GM18498 (cell line): ENCODE measurements at regions not wholly inside any gene's neighbourhood (a gene's known extent, or its start where the extent isn't known, plus 50 kb on each side); places are given as distances from the start of the nearest gene placed in this dataset.

Experiments
- ATAC-seq: cut with Tn5 transposase; IDR thresholded peaks from one replicate; pipeline ENCODE4 v1.9.1; 2021; ENCODE audit warnings: mild to moderate bottlenecking, moderate library complexity; ENCODE audit not compliant: unreplicated experiment

DNA sequence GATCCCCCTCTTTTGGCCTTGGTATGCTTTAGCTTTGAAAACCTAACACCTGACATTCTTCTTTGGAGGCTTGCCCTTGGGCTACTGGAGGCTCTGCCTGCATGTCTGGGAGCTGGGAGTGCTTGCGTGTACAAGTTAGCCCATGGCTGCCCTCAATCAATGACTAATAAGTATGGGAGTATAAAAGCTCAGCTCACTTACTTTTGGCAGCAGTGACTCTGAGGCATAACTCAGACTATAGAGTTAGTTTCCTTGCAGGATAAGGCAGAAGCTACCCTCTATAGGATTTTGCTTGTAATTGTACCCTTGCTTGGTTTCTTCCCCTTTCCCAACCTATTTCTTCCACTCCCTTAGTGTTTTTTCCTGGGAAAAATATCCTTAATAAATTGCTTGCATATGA is 247.9 kb downstream of the PPP1R2C start:
- no peak for ATAC-seq

GRCh38 chrX:42524379-42524778 is 253.6 kb downstream of the PPP1R2C start:
- ATAC-seq, result no peak

- ATAC-seq, result no peak
Measured at GRCh38 chrX:42519666-42520231, 258.2 kb downstream of the PPP1R2C start.

DNA sequence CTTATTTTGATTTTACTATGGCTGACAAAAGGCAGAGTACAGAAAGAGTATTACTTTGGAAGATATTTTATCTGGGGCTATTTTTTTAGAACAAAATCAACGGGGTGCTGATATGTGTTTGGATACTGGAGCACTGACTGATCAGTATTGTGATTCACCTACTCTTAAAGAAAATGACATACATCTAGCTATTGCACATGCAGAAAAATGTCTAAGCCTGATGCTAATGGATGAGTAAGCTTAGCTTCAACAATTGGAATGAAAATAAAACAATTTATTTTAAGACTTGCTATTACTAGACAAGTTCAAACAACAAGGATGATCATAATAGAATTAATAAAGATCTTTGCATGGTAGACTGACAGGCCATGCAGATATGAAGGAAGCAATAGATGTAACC is 262.0 kb downstream of the PPP1R2C start:
- ATAC-seq, result no peak

- no peak for ATAC-seq
Measured at GRCh38 chrX:42505016-42505415, 272.9 kb downstream of the PPP1R2C start.

DNA sequence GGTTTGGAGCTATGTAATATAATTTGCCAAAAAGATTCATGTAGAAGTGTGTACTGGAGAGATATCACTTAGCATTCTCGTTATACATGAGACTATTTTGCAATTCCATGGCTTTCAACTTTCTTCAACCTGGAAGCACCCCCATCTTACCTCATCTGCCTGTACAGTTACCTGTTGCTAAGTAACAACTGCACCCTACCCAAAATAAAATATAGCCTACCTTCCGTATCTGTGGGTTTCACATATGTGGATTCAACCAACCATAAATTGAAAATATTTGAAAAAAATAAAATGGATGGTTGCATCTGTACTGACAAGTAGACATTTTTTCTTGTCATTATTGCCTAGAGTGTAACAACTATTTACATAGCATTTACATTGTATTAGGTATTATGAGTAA is 278.3 kb downstream of the PPP1R2C start:
- ATAC-seq, result no peak

DNA sequence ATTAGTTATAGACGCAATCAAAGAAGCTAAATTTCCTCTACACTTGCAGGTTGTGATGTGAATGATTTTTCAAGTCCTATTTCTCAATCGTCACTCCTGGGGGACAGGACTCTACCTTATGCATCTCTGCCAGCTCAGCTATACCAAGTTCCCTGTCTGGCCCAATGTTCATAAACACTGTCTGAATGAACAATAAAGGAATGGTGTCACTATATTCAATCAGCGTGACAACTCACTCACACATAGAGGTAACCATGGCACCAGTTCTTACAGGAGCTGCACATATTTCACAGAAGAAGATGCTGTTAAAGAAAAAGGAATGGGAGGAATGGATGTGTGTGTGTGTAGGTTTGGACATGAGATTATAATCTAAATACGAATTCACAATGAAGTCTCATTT is 280.6 kb downstream of the PPP1R2C start:
- ATAC-seq, result no peak

DNA sequence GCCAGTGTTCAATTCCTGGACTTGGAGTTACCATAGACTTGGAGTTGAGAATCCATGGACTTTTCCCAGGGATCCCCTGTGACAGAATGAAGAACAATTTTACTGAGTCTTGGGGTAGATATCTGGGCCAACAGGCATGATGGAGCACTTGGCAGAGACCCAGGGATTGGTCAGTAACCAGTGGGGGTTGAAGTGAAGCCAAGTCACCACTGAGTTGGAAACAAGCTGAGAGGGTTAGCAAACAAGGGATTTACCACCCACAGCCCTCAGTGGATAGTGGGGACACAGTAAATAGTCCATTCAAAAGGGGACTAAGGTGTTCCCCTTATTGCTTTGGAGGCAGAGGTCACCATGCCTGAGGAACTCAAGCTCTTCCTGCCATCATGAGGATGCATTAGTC is 281.7 kb downstream of the PPP1R2C start:
- no peak for ATAC-seq

GRCh38 chrX:42495139-42495538 is 282.8 kb downstream of the PPP1R2C start:
- ATAC-seq, result no peak

- no peak for ATAC-seq
Measured at GRCh38 chrX:42491137-42491907, 286.6 kb downstream of the PPP1R2C start.

DNA sequence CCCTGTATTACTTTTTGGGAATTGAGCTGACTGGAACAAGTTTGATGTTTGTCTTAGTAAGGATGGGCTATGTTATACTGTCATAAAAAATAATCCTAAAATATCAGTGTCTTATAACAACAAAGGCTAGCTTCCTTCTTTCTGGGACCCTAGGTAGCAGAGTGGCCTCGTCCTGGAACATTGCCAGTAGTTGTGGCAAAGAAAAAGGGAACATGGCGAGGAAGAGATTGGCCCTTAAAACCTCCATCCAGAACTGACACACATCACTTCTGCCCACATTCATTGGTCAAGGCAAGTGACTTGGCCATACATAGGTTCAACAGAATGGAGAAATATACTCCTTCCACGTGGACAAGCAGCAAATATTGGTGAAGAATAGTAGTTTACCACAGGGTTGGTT is 287.9 kb downstream of the PPP1R2C start:
- no peak for ATAC-seq

DNA sequence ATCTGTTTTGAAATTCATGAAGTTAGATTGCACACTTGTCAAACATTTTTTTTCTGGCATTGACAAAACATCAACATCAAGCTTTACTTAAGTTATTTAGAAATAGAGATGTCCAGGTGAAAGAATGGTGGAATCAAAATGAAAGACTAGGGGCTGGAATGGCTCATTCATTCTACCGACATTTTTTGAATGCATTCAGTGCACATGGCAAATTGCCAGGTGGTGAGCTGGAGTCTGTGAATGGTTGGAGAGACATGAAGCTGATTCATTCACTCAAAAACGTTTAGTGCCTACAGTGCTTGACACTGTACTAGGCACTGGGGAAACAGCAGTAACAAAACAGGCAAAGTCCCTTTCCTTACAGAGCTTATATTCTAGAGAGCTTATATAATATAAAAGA is 292.4 kb downstream of the PPP1R2C start:
- no peak for ATAC-seq

GRCh38 chrX:42484233-42484632 is 293.7 kb downstream of the PPP1R2C start:
- no peak for ATAC-seq

DNA sequence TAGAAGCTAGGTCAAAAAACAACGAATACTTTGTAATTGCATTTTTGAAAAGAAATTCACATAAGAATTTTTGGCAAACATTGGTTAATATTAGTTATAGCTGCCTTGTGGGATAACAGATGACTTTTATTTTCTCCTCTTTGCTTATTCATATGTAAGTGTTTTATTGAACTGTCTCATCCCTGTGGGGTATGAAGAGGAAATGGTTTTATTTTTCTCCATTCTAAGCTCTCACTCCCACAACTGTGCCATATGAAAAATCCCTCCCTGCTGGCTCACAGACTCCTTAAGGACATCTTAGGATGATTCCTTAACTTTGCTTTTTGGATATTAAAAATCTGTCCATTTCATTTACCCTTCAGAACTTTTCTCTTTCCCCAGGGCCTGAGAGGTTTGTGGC is 300.6 kb downstream of the PPP1R2C start:
- no peak for ATAC-seq

DNA sequence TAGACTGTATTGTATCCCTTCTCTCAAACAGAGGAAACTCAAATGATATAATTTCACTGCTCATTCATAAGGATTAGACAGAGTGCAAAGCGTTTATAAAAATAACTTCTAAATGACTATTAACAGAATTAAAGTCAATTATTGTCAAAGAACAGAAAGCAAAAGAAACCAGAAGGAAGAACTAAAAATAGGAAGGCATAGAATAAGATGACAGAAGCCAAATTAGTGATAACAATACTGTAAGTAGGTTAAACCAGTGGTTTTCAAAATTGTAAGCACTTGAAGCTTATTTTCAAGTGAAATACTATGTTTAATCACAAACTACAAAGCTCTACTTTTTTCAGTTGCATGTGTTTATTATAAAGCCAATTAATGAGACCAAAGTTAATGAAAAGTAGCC is 305.2 kb downstream of the PPP1R2C start:
- ATAC-seq, result no peak

DNA sequence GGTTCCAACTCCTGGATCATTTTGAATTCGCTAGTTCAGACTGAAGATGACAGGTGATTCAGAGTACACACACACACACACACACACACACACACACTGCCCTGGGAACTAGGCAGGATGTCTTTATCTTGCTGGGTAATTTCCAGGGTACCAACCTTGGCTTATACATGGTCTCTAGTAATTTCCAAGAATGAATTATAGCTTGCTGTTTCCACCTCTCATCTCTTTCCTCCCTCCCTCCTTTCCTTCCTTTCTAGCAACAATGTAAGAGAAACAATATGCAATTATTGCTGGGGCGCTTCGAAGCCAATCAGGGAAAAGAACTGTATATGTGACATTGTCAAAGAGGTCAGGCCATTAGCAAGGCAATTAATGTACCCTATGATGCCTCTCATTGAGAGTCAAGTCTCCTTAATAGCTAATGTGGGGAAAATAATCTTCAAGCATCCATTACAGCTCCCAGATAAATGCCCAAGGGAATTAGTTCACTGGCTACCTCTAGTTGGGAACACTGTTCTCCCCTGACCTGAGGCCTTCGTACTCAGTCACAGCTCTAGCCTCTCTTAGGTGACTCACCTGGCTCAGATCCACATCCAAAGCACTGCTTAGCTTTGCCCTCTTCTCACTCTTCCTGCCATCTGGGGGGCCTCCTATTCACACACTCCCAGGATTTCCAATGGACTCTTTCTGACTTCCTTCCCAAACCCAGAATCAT is 311.5 kb downstream of the PPP1R2C start:
- no peak for ATAC-seq

GRCh38 chrX:42465821-42466220 is 312.1 kb downstream of the PPP1R2C start:
- no peak for ATAC-seq

DNA sequence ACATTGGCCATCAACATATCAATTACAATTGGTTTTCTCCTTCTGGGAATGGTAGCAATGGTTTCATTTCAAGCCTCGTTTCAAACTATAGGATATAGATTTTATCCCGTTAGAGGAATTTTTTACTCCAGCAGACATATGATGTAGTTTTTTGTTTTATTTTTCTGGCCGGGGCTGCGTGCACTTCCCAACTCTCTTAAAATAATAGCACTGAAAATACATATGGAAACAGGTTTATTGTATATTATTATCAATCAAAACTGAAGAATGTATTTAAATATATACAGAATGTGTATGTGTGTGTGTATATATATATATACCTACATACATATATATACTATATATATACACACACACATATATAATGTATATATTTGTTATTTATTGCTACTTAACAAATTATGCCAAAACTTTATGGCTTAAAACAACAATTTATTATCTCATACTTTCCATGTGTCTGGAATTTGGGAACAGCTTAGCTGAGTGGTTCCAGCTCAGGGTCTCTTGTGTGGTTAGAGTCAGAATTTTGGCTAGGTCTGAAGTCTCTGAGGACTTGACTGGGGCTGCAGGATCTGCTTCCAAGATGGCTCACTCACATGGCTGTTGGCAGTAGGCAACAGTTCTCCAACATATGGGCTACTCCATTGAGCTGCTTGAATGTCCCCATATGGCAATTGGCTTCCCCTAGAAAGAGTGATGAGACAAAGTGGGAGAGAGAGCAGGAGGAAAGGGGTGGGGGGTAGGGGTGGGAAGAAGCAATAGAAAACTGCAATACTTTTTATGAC is 314.1 kb downstream of the PPP1R2C start:
- ATAC-seq, result no peak

DNA sequence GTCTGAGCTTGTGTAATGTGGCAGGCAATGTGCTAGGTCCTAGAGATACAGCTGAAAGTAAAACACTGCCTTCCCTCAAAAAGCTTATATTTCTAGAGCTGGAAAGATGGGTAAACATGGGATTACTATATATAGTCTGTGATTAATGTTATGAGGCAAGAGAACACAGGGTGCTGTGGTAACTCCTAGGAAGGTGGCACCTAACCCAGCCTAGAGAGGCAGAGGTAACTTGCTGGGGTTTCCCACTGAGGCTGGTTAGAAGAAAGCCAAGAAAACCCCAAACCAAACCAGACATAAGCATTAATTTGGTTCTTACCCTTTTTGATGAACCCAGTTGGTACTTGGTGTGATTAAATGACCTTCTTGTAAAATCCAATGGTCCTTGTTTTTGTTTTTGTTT is 315.0 kb downstream of the PPP1R2C start:
- ATAC-seq, result no peak

- no peak for ATAC-seq
Measured at GRCh38 chrX:42460706-42461105, 317.3 kb downstream of the PPP1R2C start.

DNA sequence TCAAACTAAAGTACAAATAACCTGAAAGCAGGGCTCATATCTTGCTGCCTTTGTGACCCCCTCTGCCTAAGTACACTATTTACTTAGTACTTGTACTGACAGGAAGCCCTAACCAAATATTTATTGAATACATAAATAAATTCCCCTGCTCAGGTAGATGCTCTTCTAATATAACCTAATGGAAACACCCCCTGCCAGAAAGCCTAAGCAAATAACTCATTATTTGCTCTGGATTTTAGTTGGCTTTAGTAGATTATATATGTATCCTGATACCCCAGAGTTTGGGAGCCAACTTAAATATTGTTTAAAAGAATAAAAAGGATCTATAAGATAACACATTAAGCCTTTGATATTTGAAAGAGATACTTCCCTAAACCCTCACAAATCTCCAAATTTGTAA is 318.2 kb downstream of the PPP1R2C start:
- no peak for ATAC-seq
